ENCODE measurements at regions not wholly inside any gene's neighbourhood (a gene's known extent, or its start where the extent isn't known, plus 50 kb on each side); places are given as distances from the start of the nearest gene placed in this dataset.
"Not testable (repeated sequence)": the region's sequence is repeated elsewhere in the genome, so short reads cannot be mapped to it uniquely, and the experiment has no call there.

GRCh38 chr20:2203436-2203835, 92.4 kb upstream of the TGM3 start:
- no peak for DNase-seq (ENCODE audit: low spot score)

GRCh38 chr20:2204021-2204420, 91.8 kb upstream of the TGM3 start:
- DNase-seq (ENCODE audit: low spot score) = no peak

- DNase-seq (ENCODE audit: low spot score) = peak; percentile 15
Observed at GRCh38 chr20:2206957-2207769, 88.6 kb upstream of the TGM3 start.

- no peak for DNase-seq (ENCODE audit: low spot score)
Observed at GRCh38 chr20:2207770-2208097, 88.1 kb upstream of the TGM3 start.

- DNase-seq (ENCODE audit: low spot score) = no peak
Observed at GRCh38 chr20:2208897-2209296, 86.9 kb upstream of the TGM3 start.

GRCh38 chr20:2210646-2211552, 84.9 kb upstream of the TGM3 start:
- DNase-seq (ENCODE audit: low spot score) = no peak

GRCh38 chr20:2212456-2213015, 83.3 kb upstream of the TGM3 start:
- no peak for DNase-seq (ENCODE audit: low spot score)

GRCh38 chr20:2213401-2213800, 82.4 kb upstream of the TGM3 start:
- DNase-seq (ENCODE audit: low spot score) = no peak

- DNase-seq (ENCODE audit: low spot score) = no peak
Observed at GRCh38 chr20:2217857-2218539, 77.8 kb upstream of the TGM3 start.

- no peak for DNase-seq (ENCODE audit: low spot score)
Observed at GRCh38 chr20:2219481-2220006, 76.3 kb upstream of the TGM3 start.

GRCh38 chr20:2220298-2220697, 75.5 kb upstream of the TGM3 start:
- no peak for DNase-seq (ENCODE audit: low spot score)

- DNase-seq (ENCODE audit: low spot score) = no peak
Observed at GRCh38 chr20:2221921-2222320, 73.9 kb upstream of the TGM3 start.

- DNase-seq (ENCODE audit: low spot score) = no peak
Observed at GRCh38 chr20:2223558-2224367, 72.0 kb upstream of the TGM3 start.

- no peak for DNase-seq (ENCODE audit: low spot score)
Observed at GRCh38 chr20:2224368-2224639, 71.5 kb upstream of the TGM3 start.

GRCh38 chr20:2227285-2227684, 68.5 kb upstream of the TGM3 start:
- not testable (repeated sequence) for DNase-seq (ENCODE audit: low spot score)

GRCh38 chr20:2227861-2228260, 67.9 kb upstream of the TGM3 start:
- DNase-seq (ENCODE audit: low spot score) = no peak

GRCh38 chr20:2228926-2229325, 66.9 kb upstream of the TGM3 start:
- DNase-seq (ENCODE audit: low spot score) = no peak

GRCh38 chr20:2230726-2231488, 64.9 kb upstream of the TGM3 start:
- DNase-seq (ENCODE audit: low spot score) = no peak

GRCh38 chr20:2231701-2232100, 64.1 kb upstream of the TGM3 start:
- no peak for DNase-seq (ENCODE audit: low spot score)

- no peak for DNase-seq (ENCODE audit: low spot score)
Observed at GRCh38 chr20:2234598-2235191, 61.1 kb upstream of the TGM3 start.
